ES-I3 (cell line): ENCODE measurements at regions not wholly inside any gene's neighbourhood (a gene's known extent, or its start where the extent isn't known, plus 50 kb on each side); places are given as distances from the start of the nearest gene placed in this dataset.
"Not testable (repeated sequence)": the region's sequence is repeated elsewhere in the genome, so short reads cannot be mapped to it uniquely, and the experiment has no call there.

Experiments used
- H3K36me3 ChIP-seq: 2 replicates; pipeline ENCODE4 v1.6.1; 2013; ENCODE audit warnings: mild to moderate bottlenecking, low read length, control low read depth, moderate library complexity; ENCODE audit not compliant: insufficient read depth
- H3K4me1 ChIP-seq: 2 replicates; pipeline ENCODE4 v1.6.1; 2013; ENCODE audit warnings: mild to moderate bottlenecking, control low read depth, low read length; ENCODE audit not compliant: insufficient read depth
- H3K9ac ChIP-seq: 2 replicates; pipeline ENCODE4 v1.6.1; 2013; ENCODE audit warnings: low read depth, mild to moderate bottlenecking, low read length, moderate library complexity
- H3K9me3 ChIP-seq: 2 replicates; pipeline ENCODE4 v1.6.1; 2013; ENCODE audit warnings: mild to moderate bottlenecking, low read length, moderate library complexity; ENCODE audit not compliant: control insufficient read depth, insufficient read depth

DNA sequence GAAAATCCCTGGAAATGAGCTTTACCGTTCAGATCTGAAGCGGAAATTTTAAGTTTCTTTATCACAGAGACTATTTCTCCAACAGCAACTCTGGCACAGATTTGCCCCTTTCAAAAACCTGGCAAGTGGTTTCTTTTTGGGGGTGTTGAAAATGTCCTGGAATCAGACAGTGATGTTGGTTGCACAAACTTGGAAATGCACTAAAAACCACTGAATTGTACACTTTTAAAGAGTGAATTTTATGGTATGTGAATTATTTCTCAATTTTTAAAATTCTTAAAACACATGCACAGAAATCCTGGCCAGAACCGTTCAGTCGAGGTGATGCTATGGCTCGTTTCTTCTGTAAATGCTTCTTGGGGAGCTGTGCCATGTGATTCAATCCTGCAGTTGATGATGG is 121.2 kb upstream of the RBPJ start:
- Histone ChIP-seq H3K9me3 (no peaks in the 10 kb centered on the region), H3K4me1 (no peaks in the 10 kb centered on the region)

DNA sequence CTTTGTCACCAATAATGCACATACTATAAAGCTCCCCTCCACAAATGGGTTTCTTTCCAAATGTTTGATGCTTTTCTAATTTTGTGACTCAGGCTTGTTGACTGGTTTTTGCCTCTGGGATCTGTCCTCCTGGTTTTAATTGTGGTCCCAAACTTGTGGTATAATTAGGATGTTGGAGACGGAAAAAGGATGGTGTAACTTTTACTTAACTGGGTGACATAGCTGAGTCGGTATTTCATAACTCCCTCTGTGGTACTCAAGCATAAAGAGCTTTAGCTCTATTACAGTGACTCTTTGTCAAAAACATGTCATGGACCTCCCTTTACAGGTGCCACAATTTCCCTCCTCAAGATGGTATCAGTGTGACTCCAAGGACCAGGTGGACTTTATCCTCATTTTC is 119.7 kb upstream of the RBPJ start:
- Histone ChIP-seq H3K9ac (no peak overlapping the region), H3K36me3 (no peaks in the 10 kb centered on the region), H3K4me1 (no peaks in the 10 kb centered on the region; the same call in 1 of the 2 replicates), H3K9me3 (no peaks in the 10 kb centered on the region)

More for the DNA sequence above, 121.2 kb upstream of the RBPJ start:
- Histone ChIP-seq H3K9ac (no peak overlapping the region), H3K36me3 (no peaks in the 10 kb centered on the region)

DNA sequence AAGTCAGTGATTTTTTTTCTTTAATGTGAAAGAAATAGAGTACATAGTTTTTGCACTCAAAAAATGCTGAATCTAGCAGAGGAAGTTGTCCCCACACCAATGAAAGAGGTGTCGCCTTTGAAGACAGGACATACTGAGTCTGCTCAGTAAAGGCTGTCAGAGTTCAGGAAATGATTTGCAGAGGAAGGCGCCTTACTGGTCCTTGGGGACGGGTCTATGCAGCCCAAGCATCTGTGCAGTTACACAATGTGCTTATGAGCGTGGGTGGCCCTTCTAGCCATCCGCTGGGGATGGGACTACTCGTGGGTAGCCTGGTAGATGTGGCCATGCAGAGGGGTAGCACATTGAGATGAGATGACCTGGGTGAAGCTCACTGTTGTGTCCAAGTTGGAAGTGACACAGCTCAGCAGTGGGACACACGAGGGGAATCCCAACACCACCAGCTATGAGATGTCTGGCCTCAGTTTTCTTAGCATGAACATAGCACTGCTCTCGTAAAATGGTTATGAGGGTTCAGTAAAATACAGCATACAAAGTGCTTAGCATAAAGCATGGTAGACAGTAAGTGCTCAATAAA is 116.5 kb upstream of the RBPJ start:
- H3K9ac ChIP-seq = no peak overlapping the region
- H3K4me1 ChIP-seq = no peaks in the 10 kb centered on the region; the same call in 1 of the 2 replicates

DNA sequence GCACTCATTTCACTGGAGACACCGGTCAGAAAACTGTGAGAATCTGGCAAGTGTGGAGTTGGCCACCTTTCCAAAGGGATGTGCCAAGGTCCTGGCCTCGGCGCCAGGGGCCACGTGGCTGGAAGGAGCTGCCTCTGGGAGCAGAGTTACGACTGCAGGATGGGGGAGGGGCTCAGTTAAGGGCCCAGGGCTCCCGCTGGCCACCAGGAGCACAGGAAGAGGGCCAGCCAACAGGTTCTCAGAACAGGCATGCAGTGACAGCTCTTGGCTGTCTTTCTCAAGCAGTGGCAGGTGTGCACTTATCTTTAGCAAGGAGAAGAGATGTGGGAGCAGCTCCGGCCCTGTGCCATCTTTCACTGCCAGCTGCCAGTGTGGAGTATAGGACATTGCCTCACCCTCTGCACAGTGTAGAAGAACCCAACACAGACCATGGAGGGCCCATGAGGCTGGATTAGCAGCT is 115.9 kb upstream of the RBPJ start:
- no peaks in the 10 kb centered on the region; the same call in 1 of the 2 replicates for H3K4me1 ChIP-seq
- no peak overlapping the region for H3K9ac ChIP-seq
- no peaks in the 10 kb centered on the region for H3K36me3 ChIP-seq

More for the DNA sequence above, 116.5 kb upstream of the RBPJ start:
- no peaks in the 10 kb centered on the region for H3K36me3 ChIP-seq
- no peaks in the 10 kb centered on the region for H3K9me3 ChIP-seq

DNA sequence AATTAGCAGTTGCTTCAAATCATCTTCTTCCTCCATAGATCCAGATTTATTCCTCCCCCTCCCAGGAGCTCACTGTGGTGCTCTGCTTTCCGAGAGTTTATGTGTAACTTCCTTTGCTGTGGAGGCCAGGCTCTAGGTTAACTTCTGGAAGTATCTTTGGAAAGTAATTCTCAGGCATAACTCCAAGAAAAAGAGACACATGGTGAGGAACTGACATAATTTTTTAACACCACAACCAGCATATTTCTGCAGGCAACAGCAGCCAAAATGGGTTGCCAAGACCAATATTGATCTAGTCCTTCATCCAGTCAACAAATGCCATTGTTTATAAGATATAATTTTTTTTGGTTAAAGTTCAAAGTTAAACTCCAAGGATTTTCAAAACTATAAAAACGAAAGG is 114.5 kb upstream of the RBPJ start:
- H3K9ac ChIP-seq = no peak overlapping the region
- H3K36me3 ChIP-seq = no peaks in the 10 kb centered on the region
- H3K9me3 ChIP-seq = no peaks in the 10 kb centered on the region
- H3K4me1 ChIP-seq = no peaks in the 10 kb centered on the region; the same call in 1 of the 2 replicates

More for the DNA sequence above, 115.9 kb upstream of the RBPJ start:
- no peaks in the 10 kb centered on the region for H3K9me3 ChIP-seq

DNA sequence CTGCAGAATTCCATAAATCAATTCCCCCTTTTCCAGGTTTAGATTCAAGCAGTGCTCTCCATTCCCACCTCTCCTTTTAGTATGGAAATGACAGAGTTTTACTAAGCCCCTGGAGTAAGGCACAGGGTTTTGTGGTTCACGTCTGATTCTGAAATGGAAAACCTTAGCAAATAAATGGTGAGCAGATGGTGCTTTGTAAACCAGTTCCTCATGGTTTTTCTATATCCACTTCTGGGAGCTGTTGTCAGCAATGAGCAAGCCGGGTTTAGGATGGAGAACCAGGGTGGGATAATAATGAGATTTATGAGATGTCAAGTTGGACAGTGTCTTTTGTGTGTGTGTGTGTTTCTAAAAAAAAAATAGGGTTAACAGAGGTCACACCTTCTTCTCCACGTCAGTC is 113.8 kb upstream of the RBPJ start:
- Histone ChIP-seq H3K36me3 (no peaks in the 10 kb centered on the region), H3K9me3 (no peaks in the 10 kb centered on the region), H3K9ac (no peak overlapping the region), H3K4me1 (no peaks in the 10 kb centered on the region; the same call in 1 of the 2 replicates)

DNA sequence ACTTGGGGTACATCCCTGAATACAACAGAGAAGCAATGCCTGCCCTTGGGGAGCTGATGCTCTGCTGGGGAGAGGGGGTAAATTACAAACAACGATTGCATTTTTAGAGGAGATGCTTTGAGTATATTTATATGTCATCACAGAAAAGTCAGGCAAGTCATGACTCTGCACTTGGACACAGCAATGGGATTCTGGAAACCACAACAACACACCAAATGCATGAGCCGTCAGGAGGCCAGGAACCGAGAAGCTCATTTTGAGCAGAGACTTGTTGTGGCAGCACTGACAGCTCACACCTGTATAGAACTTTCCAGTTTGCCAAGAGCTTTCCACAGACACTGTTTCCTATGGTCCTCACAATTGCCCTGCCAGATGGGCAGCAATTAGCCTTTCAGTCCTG is 113.2 kb upstream of the RBPJ start:
- no peaks in the 10 kb centered on the region; the same call in 1 of the 2 replicates for H3K4me1 ChIP-seq
- no peaks in the 10 kb centered on the region for H3K36me3 ChIP-seq
- no peaks in the 10 kb centered on the region for H3K9me3 ChIP-seq
- H3K9ac ChIP-seq = no peak overlapping the region

DNA sequence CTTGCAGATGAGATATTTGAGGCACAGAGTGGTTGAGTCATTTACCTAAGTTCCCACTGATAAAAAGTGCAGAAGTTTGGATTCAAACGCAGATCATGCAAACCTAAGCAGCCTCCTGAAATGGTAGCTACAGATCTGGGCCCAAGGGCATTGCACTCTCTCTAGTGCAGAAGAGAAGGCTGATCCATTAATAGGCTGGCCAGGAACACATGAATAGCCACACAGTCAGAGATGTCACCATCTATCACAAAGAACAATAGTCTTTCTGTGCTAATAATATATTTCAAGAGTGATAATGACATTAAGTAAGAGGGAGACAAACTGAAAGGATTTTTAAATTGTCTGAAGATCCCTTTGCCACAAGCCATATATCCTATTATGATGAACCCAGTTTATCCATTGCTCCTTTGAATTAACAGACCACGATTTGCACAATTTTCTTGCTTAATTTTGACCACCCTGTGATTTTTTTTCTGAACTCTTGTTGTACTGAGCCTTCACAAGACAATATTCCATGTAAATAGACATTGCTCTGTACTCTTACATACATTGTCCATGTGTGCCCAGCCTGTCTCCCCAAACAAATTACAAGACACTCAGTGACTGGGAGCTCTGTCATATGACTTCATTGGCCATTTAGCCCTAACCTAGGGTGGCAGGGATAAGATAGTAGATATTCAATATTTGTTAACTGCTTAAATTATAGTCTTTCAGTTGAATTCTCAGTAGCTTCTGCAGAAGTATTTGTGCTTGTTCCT is 112.4 kb upstream of the RBPJ start:
- H3K36me3 ChIP-seq = no peaks in the 10 kb centered on the region
- H3K9ac ChIP-seq = no peak overlapping the region
- H3K9me3 ChIP-seq = no peaks in the 10 kb centered on the region
- H3K4me1 ChIP-seq = no peaks in the 10 kb centered on the region; the same call in 1 of the 2 replicates

DNA sequence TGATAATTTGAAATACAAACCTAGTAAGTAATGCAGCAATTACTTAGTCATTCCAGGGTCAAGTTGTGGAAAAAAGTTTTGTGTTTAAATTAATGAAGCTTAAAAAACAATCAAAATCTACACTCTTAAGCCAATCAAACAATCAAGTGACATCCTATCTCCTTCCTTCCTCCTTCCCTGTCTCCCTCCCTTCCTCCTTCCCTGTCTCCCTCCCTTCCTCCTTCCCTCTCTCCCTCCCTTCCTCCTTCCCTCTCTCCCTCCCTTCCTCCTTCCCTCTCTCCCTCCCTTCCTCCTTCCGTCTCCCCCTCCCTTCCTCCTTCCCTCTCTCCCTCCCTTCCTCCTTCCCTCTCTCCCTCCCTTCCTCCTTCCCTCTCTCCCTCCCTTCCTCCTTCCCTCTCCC is 111.4 kb upstream of the RBPJ start:
- not testable (repeated sequence) for H3K9ac ChIP-seq, H3K36me3 ChIP-seq, H3K9me3 ChIP-seq, H3K4me1 ChIP-seq

DNA sequence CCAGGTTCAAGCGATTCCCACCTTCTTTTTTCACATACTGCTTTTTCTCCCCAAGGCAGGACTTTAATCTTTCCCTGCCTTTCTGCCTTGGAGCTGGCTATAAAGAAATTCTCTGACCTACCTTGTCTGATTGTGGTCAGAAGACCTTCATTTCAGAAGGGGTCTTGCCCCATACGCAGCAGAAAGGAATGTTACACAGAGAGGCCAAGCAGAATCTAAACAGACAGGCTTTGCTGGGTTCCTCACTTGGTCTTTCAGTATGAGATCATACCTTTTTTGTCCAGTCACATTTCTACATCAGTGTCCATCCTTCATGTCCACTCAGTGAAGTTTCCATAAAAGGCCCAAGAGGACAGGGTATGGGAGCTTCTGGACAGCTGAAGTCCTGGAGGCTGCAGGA is 108.3 kb upstream of the RBPJ start:
- H3K4me1 ChIP-seq = no peaks in the 10 kb centered on the region
- H3K36me3 ChIP-seq = no peaks in the 10 kb centered on the region
- H3K9ac ChIP-seq = no peak overlapping the region
- H3K9me3 ChIP-seq = no peaks in the 10 kb centered on the region

DNA sequence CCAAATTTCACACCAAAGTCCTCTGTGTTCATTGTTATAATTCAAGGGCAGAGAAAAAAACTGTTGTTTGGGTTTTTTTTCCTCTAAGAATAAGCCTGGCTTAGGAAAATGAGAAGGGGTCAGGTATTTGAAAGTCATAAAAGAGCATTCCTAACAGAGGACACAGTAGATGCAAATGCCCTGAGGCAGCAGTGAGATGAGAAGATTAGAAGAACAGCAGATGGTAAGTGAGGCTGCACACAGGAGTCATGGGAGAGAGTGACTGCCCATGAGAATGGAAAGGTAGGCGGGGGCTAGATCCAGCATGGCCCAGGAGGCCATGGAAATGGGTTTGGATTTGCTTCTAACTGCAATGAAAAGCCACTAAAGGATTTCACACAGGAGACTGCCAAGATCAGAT is 107.5 kb upstream of the RBPJ start:
- H3K4me1 ChIP-seq = no peaks in the 10 kb centered on the region
- H3K9ac ChIP-seq = no peak overlapping the region
- no peaks in the 10 kb centered on the region for H3K36me3 ChIP-seq
- H3K9me3 ChIP-seq = no peaks in the 10 kb centered on the region

DNA sequence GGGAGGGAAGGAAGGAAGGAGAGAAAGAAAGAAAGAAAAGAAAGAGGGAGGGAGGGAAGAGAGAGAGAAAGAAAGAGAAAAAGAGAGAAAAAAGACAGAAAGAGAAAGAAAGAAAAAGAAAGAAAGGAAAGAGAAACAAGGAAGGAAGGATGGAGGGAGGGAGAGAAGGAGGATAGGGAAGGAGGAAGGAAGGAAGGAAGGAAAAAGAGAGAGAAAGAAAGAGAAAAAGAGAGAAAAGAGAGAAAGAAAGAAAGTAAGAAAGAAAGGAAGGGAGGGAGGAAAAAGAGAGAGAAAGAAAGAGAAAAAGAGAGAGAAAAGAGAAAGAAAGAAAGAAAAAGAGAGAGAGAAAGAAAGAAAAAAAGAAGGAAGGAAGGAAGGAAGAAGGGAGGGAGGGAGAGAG is 105.8 kb upstream of the RBPJ start:
- H3K4me1 ChIP-seq = no peaks in the 10 kb centered on the region
- no peaks in the 10 kb centered on the region for H3K9me3 ChIP-seq
- no peak overlapping the region for H3K9ac ChIP-seq
- no peaks in the 10 kb centered on the region for H3K36me3 ChIP-seq

DNA sequence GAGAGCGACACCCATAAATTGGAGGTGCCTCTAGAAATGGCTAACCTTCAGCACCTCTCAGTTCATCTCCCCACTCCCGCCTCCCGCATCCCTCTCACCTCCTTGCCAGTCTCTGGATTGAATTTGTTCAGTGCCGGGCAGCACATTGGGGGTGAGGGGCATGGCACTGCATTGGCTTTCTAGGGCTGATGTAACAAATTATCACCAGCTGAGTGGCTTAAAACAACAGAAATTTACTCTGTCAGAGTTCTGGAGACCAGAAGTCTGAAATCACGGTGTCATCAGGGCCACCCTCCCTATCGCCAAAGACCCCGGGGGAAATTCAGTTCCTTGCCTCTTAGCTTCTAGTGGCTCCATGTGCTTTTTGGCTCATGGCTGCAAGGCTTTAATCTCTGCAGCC is 105.1 kb upstream of the RBPJ start:
- no peaks in the 10 kb centered on the region for H3K36me3 ChIP-seq
- H3K9me3 ChIP-seq = no peaks in the 10 kb centered on the region
- no peaks in the 10 kb centered on the region for H3K4me1 ChIP-seq
- no peak overlapping the region for H3K9ac ChIP-seq

DNA sequence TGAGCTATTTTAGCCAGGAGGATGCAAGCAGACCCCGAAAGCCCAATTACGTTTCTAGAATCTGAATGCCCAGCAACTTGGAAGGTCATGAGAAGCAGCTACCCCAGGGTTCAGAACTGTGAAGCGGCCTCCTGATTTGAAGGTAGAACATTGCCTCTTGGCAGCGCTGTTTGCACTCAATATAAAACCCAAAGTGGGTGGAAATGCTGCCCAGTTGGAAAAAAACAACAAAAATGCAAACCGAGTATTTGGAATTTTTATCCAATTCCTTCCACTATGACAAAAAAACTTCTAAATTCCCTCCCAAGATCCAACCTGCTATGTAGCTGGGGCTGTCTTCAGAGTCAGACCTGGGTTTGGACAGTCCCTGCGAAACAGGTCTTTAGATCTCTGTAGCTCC is 103.3 kb upstream of the RBPJ start:
- Histone ChIP-seq H3K36me3 (no peaks in the 10 kb centered on the region), H3K4me1 (no peaks in the 10 kb centered on the region), H3K9ac (no peak overlapping the region)

DNA sequence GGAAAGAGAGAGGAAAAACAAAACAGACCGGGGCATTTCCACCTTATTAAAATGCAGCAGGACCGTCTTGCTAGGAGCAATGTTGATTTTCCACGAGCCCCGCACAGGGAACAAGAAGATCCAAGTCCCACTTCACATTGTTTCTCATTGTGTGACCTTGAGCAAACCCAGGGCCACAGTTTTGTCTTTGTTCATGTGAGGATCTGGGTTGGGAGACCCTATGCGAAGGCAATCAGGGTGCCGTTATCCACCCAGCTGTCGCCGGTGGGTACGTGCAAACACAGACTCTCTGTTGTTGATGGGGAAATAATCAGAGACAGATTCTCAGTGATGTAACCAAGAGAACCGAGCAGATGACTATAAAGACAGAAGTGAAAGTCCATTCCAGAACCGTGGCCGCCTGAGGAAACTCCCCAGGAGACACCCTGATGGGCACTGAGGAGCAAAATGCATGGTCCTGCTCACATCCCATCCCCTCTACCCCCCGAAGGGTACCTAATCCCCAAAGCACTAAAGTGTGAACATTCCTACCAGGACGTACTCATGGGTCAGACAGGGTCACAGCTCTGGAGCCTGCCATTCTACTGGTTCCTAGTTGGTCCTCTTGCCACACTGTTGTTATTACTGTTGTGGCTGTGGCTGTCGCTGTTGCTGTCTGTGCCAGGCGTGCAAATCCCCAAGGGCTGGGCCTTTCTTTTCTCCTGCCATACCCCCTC is 102.7 kb upstream of the RBPJ start:
- Histone ChIP-seq H3K4me1 (no peaks in the 10 kb centered on the region), H3K9ac (no peak overlapping the region), H3K9me3 (no peaks in the 10 kb centered on the region), H3K36me3 (no peaks in the 10 kb centered on the region)

More for the DNA sequence above, 103.3 kb upstream of the RBPJ start:
- no peaks in the 10 kb centered on the region for H3K9me3 ChIP-seq
